ENCODE measurements at regions not wholly inside any gene's neighbourhood (a gene's known extent, or its start where the extent isn't known, plus 50 kb on each side); places are given as distances from the start of the nearest gene placed in this dataset.

DNA sequence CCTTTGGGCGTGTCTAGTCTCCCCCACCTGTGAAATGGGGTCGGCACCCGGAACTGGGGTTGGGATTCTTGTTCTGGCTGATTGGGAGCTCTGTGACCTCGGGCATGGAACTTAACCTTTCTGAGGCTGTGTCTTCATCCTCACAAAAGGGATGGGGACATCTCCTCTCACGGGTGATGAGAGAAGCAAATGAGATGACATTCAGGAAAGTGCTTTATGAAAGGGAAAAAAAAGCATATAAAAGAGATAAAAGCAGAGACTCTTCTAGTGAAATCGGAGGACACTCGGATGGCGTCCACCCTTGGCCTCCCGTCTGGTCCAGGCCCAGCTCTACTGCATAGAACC lies 98.9 kb downstream of the LRRC74A start:
- TF ChIP-seq GATA2 (IDR thresholded peaks at IDR 0.05; ENCODE audit: low read depth, low read length), result no peak
- no peak for TF ChIP-seq GATA3 (IDR thresholded peaks at IDR 0.05; ENCODE audit: low read depth, low read length)
